ENCODE measurements at regions not wholly inside any gene's neighbourhood (a gene's known extent, or its start where the extent isn't known, plus 50 kb on each side); places are given as distances from the start of the nearest gene placed in this dataset.
A peak's percentile ranks its signal among the peaks of the same experiment; 100 is the strongest.

GRCh38 chr3:168888781-168889180 is 774.7 kb downstream of the MECOM start:
- no peak for ATAC-seq

GRCh38 chr3:168885028-168885427 is 778.5 kb downstream of the MECOM start:
- no peak for ATAC-seq

- ATAC-seq, result peak; percentile 48
These were observed 779.1 kb downstream of the MECOM start for GRCh38 chr3:168884353-168884903.

GRCh38 chr3:168883145-168883544 is 780.4 kb downstream of the MECOM start:
- no peak for ATAC-seq

GRCh38 chr3:168881804-168882203 is 781.7 kb downstream of the MECOM start:
- no peak for ATAC-seq

GRCh38 chr3:168878655-168879054 is 782.9 kb upstream of the GOLIM4 start:
- ATAC-seq, result no peak

GRCh38 chr3:168877899-168878298 is 782.2 kb upstream of the GOLIM4 start:
- ATAC-seq, result peak; percentile 92

GRCh38 chr3:168876346-168877035 is 780.8 kb upstream of the GOLIM4 start:
- ATAC-seq, result no peak

- ATAC-seq, result no peak
These were observed 777.1 kb upstream of the GOLIM4 start for GRCh38 chr3:168872826-168873225.

GRCh38 chr3:168870892-168871291 is 775.2 kb upstream of the GOLIM4 start:
- peak; percentile 62 for ATAC-seq

- ATAC-seq, result no peak
These were observed 769.4 kb upstream of the GOLIM4 start for GRCh38 chr3:168865022-168865551.

GRCh38 chr3:168864107-168865021 is 768.6 kb upstream of the GOLIM4 start:
- no peak for ATAC-seq

GRCh38 chr3:168863561-168863960 is 767.8 kb upstream of the GOLIM4 start:
- ATAC-seq, result no peak

- ATAC-seq, result no peak
These were observed 766.7 kb upstream of the GOLIM4 start for GRCh38 chr3:168862466-168862865.

- ATAC-seq, result no peak
These were observed 764.9 kb upstream of the GOLIM4 start for GRCh38 chr3:168860592-168860991.

- no peak for ATAC-seq
These were observed 764.3 kb upstream of the GOLIM4 start for GRCh38 chr3:168860028-168860427.

GRCh38 chr3:168859574-168859973 is 763.9 kb upstream of the GOLIM4 start:
- ATAC-seq, result no peak

GRCh38 chr3:168859143-168859542 is 763.4 kb upstream of the GOLIM4 start:
- ATAC-seq, result no peak

- no peak for ATAC-seq
These were observed 762.6 kb upstream of the GOLIM4 start for GRCh38 chr3:168858327-168858726.

- ATAC-seq, result no peak
These were observed 754.4 kb upstream of the GOLIM4 start for GRCh38 chr3:168850109-168850508.

GRCh38 chr3:168847291-168847883 is 751.7 kb upstream of the GOLIM4 start:
- no peak for ATAC-seq

GRCh38 chr3:168844894-168845482 is 749.3 kb upstream of the GOLIM4 start:
- ATAC-seq, result no peak

GRCh38 chr3:168844472-168844871 is 748.7 kb upstream of the GOLIM4 start:
- no peak for ATAC-seq

All from esophagus mucosa (tissue), 1 donor.